ENCODE measurements at regions not wholly inside any gene's neighbourhood (a gene's known extent, or its start where the extent isn't known, plus 50 kb on each side); places are given as distances from the start of the nearest gene placed in this dataset.

- Histone ChIP-seq H3K27me3 (ENCODE audit: insufficient read depth, low read length) (no peaks in the 10 kb centered on the region), H3K4me3 (ENCODE audit: low read depth, low read length) (no peak overlapping the region), H3K4me1 (ENCODE audit: control insufficient read depth, insufficient read depth, low read length, unreplicated experiment) (no peaks in the 10 kb centered on the region), H3K27ac (ENCODE audit: low read depth, low read length) (no peak overlapping the region), H3K79me2 (ENCODE audit: control insufficient read depth, insufficient read depth, low read length, unreplicated experiment) (no peaks in the 10 kb centered on the region), H3K36me3 (ENCODE audit: insufficient read depth, low read length) (no peaks in the 10 kb centered on the region), H2AFZ (ENCODE audit: low read length, unreplicated experiment) (no peak overlapping the region)
Measured at GRCh38 chr2:237012577-237013267, 73.0 kb upstream of the COPS8 start.

GRCh38 chr2:237016121-237016915, 69.4 kb upstream of the COPS8 start:
- H3K79me2 ChIP-seq (ENCODE audit: control insufficient read depth, insufficient read depth, low read length, unreplicated experiment): no peaks in the 10 kb centered on the region
- H3K27ac ChIP-seq (ENCODE audit: low read depth, low read length): no peak overlapping the region
- H3K4me1 ChIP-seq (ENCODE audit: control insufficient read depth, insufficient read depth, low read length, unreplicated experiment): no peaks in the 10 kb centered on the region
- no peaks in the 10 kb centered on the region for H3K36me3 ChIP-seq (ENCODE audit: insufficient read depth, low read length)
- no peak overlapping the region for H2AFZ ChIP-seq (ENCODE audit: low read length, unreplicated experiment)
- no peaks in the 10 kb centered on the region for H3K27me3 ChIP-seq (ENCODE audit: insufficient read depth, low read length)
- H3K4me3 ChIP-seq (ENCODE audit: low read depth, low read length): no peak overlapping the region

GRCh38 chr2:237020090-237020489, 65.6 kb upstream of the COPS8 start:
- H3K36me3 ChIP-seq (ENCODE audit: insufficient read depth, low read length): no peaks in the 10 kb centered on the region
- H3K4me1 ChIP-seq (ENCODE audit: control insufficient read depth, insufficient read depth, low read length, unreplicated experiment): peaks cover 5% of the 10 kb centered on the region
- H3K27ac ChIP-seq (ENCODE audit: low read depth, low read length): no peak overlapping the region
- H2AFZ ChIP-seq (ENCODE audit: low read length, unreplicated experiment): no peak overlapping the region
- no peaks in the 10 kb centered on the region for H3K79me2 ChIP-seq (ENCODE audit: control insufficient read depth, insufficient read depth, low read length, unreplicated experiment)
- no peaks in the 10 kb centered on the region for H3K27me3 ChIP-seq (ENCODE audit: insufficient read depth, low read length)
- no peak overlapping the region for H3K4me3 ChIP-seq (ENCODE audit: low read depth, low read length)

- H3K27me3 ChIP-seq (ENCODE audit: insufficient read depth, low read length): no peaks in the 10 kb centered on the region
- H3K79me2 ChIP-seq (ENCODE audit: control insufficient read depth, insufficient read depth, low read length, unreplicated experiment): no peaks in the 10 kb centered on the region
- no peaks in the 10 kb centered on the region for H3K36me3 ChIP-seq (ENCODE audit: insufficient read depth, low read length)
- H3K27ac ChIP-seq (ENCODE audit: low read depth, low read length): no peak overlapping the region
- H2AFZ ChIP-seq (ENCODE audit: low read length, unreplicated experiment): no peak overlapping the region
- no peak overlapping the region for H3K4me3 ChIP-seq (ENCODE audit: low read depth, low read length)
- H3K4me1 ChIP-seq (ENCODE audit: control insufficient read depth, insufficient read depth, low read length, unreplicated experiment): peaks cover 13% of the 10 kb centered on the region
Measured at GRCh38 chr2:237022533-237022932, 63.2 kb upstream of the COPS8 start.

GRCh38 chr2:237024255-237024654, 61.4 kb upstream of the COPS8 start:
- no peak overlapping the region for H3K4me3 ChIP-seq (ENCODE audit: low read depth, low read length)
- peaks cover 13% of the 10 kb centered on the region for H3K4me1 ChIP-seq (ENCODE audit: control insufficient read depth, insufficient read depth, low read length, unreplicated experiment)
- H2AFZ ChIP-seq (ENCODE audit: low read length, unreplicated experiment): no peak overlapping the region
- H3K27ac ChIP-seq (ENCODE audit: low read depth, low read length): peak overlapping the region; percentile 48; the same call in 1 of the 2 replicates
- H3K27me3 ChIP-seq (ENCODE audit: insufficient read depth, low read length): no peaks in the 10 kb centered on the region
- H3K79me2 ChIP-seq (ENCODE audit: control insufficient read depth, insufficient read depth, low read length, unreplicated experiment): no peaks in the 10 kb centered on the region
- no peaks in the 10 kb centered on the region for H3K36me3 ChIP-seq (ENCODE audit: insufficient read depth, low read length)

GRCh38 chr2:237025090-237025865, 60.4 kb upstream of the COPS8 start:
- Histone ChIP-seq H3K27me3 (ENCODE audit: insufficient read depth, low read length) (no peaks in the 10 kb centered on the region), H3K4me3 (ENCODE audit: low read depth, low read length) (no peak overlapping the region), H3K79me2 (ENCODE audit: control insufficient read depth, insufficient read depth, low read length, unreplicated experiment) (no peaks in the 10 kb centered on the region), H2AFZ (ENCODE audit: low read length, unreplicated experiment) (no peak overlapping the region), H3K4me1 (ENCODE audit: control insufficient read depth, insufficient read depth, low read length, unreplicated experiment) (peaks cover 13% of the 10 kb centered on the region), H3K36me3 (ENCODE audit: insufficient read depth, low read length) (no peaks in the 10 kb centered on the region), H3K27ac (ENCODE audit: low read depth, low read length) (peak overlapping the region; percentile 64)

- no peak overlapping the region for H2AFZ ChIP-seq (ENCODE audit: low read length, unreplicated experiment)
- no peaks in the 10 kb centered on the region for H3K27me3 ChIP-seq (ENCODE audit: insufficient read depth, low read length)
- no peaks in the 10 kb centered on the region for H3K36me3 ChIP-seq (ENCODE audit: insufficient read depth, low read length)
- no peak overlapping the region for H3K27ac ChIP-seq (ENCODE audit: low read depth, low read length)
- H3K4me1 ChIP-seq (ENCODE audit: control insufficient read depth, insufficient read depth, low read length, unreplicated experiment): peaks cover 13% of the 10 kb centered on the region
- no peak overlapping the region for H3K4me3 ChIP-seq (ENCODE audit: low read depth, low read length)
- no peaks in the 10 kb centered on the region for H3K79me2 ChIP-seq (ENCODE audit: control insufficient read depth, insufficient read depth, low read length, unreplicated experiment)
Measured at GRCh38 chr2:237026981-237027711, 58.5 kb upstream of the COPS8 start.

GRCh38 chr2:237027712-237028029, 58.0 kb upstream of the COPS8 start:
- Histone ChIP-seq H3K36me3 (ENCODE audit: insufficient read depth, low read length) (no peaks in the 10 kb centered on the region), H3K79me2 (ENCODE audit: control insufficient read depth, insufficient read depth, low read length, unreplicated experiment) (no peaks in the 10 kb centered on the region), H2AFZ (ENCODE audit: low read length, unreplicated experiment) (no peak overlapping the region), H3K27ac (ENCODE audit: low read depth, low read length) (no peak overlapping the region), H3K27me3 (ENCODE audit: insufficient read depth, low read length) (no peaks in the 10 kb centered on the region), H3K4me1 (ENCODE audit: control insufficient read depth, insufficient read depth, low read length, unreplicated experiment) (peaks cover 13% of the 10 kb centered on the region), H3K4me3 (ENCODE audit: low read depth, low read length) (no peak overlapping the region)

GRCh38 chr2:237030382-237030781, 55.3 kb upstream of the COPS8 start:
- Histone ChIP-seq H3K27me3 (ENCODE audit: insufficient read depth, low read length) (no peaks in the 10 kb centered on the region), H3K4me3 (ENCODE audit: low read depth, low read length) (no peak overlapping the region), H3K27ac (ENCODE audit: low read depth, low read length) (no peak overlapping the region), H3K4me1 (ENCODE audit: control insufficient read depth, insufficient read depth, low read length, unreplicated experiment) (peaks cover 6% of the 10 kb centered on the region), H2AFZ (ENCODE audit: low read length, unreplicated experiment) (no peak overlapping the region), H3K79me2 (ENCODE audit: control insufficient read depth, insufficient read depth, low read length, unreplicated experiment) (no peaks in the 10 kb centered on the region), H3K36me3 (ENCODE audit: insufficient read depth, low read length) (no peaks in the 10 kb centered on the region)

- no peak overlapping the region for H2AFZ ChIP-seq (ENCODE audit: low read length, unreplicated experiment)
- no peaks in the 10 kb centered on the region for H3K79me2 ChIP-seq (ENCODE audit: control insufficient read depth, insufficient read depth, low read length, unreplicated experiment)
- H3K27me3 ChIP-seq (ENCODE audit: insufficient read depth, low read length): no peaks in the 10 kb centered on the region
- H3K4me3 ChIP-seq (ENCODE audit: low read depth, low read length): no peak overlapping the region
- no peaks in the 10 kb centered on the region for H3K4me1 ChIP-seq (ENCODE audit: control insufficient read depth, insufficient read depth, low read length, unreplicated experiment)
- H3K36me3 ChIP-seq (ENCODE audit: insufficient read depth, low read length): no peaks in the 10 kb centered on the region
- H3K27ac ChIP-seq (ENCODE audit: low read depth, low read length): no peak overlapping the region
Measured at GRCh38 chr2:237033536-237034060, 52.1 kb upstream of the COPS8 start.
